ENCODE measurements at regions not wholly inside any gene's neighbourhood (a gene's known extent, or its start where the extent isn't known, plus 50 kb on each side); places are given as distances from the start of the nearest gene placed in this dataset.

DNA sequence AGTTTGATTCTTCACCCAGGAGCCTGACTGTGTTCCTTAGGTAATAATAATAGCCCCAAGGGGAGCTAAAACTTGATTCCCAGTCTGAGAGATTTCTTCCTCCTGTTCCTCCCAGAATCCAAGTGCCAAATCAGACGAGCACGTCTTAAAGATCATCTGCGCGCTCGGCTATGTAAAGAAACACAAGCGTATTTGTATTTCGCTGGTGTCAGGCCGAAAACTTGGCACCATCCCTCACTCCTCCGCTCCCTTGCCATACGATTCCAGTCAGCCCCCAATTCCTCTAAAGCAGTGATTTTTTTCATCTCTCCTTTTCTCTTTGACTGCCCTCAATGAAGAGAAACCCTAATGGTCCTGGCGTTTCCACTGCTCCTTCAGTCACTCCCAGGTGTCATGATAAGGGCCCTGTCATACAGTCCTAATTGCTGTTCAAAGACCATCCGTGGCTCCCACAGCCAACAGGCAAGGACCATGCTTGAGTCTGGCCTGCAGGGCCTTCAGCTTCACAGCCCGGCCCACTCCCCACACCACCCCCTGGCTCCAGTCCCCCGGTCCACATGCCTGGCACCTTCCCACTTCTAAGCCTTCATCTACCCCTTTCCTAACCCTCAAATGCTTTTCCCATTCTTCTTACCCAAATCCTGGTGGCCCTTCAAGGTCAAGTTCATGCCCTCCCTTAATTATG lies 130.8 kb upstream of the ID2 start:
- Mint-ChIP-seq H3K4me1 (no peaks in the 10 kb centered on the region), H3K4me3 (no peak overlapping the region), H3K27ac (peak overlapping the region in 2 of 3 experiments; percentile 15 to 21), H3K9me3 (peaks cover 4% of the 10 kb centered on the region), H3K27me3 (ENCODE audit: low read depth) (peaks cover 12% of the 10 kb centered on the region), H3K36me3 (ENCODE audit: low read depth) (no peaks in the 10 kb centered on the region)
- TF ChIP-seq, protein P1, sequence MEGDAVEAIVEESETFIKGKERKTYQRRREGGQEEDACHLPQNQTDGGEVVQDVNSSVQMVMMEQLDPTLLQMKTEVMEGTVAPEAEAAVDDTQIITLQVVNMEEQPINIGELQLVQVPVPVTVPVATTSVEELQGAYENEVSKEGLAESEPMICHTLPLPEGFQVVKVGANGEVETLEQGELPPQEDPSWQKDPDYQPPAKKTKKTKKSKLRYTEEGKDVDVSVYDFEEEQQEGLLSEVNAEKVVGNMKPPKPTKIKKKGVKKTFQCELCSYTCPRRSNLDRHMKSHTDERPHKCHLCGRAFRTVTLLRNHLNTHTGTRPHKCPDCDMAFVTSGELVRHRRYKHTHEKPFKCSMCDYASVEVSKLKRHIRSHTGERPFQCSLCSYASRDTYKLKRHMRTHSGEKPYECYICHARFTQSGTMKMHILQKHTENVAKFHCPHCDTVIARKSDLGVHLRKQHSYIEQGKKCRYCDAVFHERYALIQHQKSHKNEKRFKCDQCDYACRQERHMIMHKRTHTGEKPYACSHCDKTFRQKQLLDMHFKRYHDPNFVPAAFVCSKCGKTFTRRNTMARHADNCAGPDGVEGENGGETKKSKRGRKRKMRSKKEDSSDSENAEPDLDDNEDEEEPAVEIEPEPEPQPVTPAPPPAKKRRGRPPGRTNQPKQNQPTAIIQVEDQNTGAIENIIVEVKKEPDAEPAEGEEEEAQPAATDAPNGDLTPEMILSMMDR (IDR thresholded peaks at IDR 0.05; ENCODE audit: unreplicated experiment in 3 of 3), result no peak

DNA sequence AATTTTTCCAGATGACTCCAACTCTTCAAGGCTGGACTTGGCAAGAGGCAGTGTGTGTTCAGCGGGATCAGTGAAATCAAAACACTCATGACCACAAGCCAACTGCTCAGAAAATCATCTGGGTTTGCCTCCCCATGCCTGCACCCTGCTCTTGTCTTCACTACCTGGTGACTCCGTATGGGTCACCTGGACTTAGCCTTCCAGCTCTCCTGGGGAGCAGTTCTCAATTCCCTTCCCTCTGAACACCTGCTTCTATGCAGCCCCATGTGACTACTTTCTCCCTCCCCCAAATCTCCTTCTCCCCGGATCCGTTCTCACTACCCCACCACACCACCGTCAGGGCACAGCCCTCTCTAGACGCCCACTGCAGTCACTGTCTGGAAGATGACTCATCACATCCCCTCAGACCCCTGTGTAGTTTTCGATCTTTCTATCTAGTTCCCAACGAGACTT lies 130.2 kb upstream of the ID2 start:
- H3K36me3 Mint-ChIP-seq (ENCODE audit: low read depth), result no peaks in the 10 kb centered on the region
- no peaks in the 10 kb centered on the region for H3K4me1 Mint-ChIP-seq
- H3K4me3 Mint-ChIP-seq, result no peak overlapping the region
- peaks cover 7% of the 10 kb centered on the region for H3K9me3 Mint-ChIP-seq
- peaks cover 12% of the 10 kb centered on the region for H3K27me3 Mint-ChIP-seq (ENCODE audit: low read depth)
- TF ChIP-seq, protein P1 (IDR thresholded peaks at IDR 0.05; ENCODE audit: unreplicated experiment in 3 of 3), result no peak
- H3K27ac Mint-ChIP-seq, result peak overlapping the region in 2 of 3 experiments; percentile 1 to 15

DNA sequence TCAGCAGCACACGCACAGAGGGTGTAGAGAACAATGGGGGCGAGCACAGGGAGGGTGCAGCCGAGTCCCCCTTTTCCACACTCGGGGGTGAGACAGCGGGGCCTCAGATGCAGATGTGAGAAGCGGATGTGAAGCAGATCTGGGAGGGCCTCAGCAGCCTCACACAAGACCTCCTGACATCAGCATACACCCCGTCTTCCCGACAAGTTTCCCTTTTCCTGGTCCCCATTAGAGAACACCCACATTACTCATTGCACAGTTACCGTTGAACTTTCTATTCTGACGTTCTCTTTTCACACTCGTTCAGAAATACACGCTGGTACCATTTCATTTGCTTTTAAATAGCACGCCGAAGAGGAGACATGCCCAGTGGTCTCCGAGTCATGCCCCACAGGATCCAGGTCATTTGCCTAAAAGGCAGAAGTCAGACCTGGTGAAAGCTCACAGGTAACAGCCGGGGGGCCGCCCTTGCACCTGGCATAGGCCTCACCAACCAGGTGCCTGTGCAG lies 129.5 kb upstream of the ID2 start:
- no peaks in the 10 kb centered on the region for H3K36me3 Mint-ChIP-seq (ENCODE audit: low read depth)
- TF ChIP-seq, protein P1 (IDR thresholded peaks at IDR 0.05; ENCODE audit: unreplicated experiment in 3 of 3), result no peak

DNA sequence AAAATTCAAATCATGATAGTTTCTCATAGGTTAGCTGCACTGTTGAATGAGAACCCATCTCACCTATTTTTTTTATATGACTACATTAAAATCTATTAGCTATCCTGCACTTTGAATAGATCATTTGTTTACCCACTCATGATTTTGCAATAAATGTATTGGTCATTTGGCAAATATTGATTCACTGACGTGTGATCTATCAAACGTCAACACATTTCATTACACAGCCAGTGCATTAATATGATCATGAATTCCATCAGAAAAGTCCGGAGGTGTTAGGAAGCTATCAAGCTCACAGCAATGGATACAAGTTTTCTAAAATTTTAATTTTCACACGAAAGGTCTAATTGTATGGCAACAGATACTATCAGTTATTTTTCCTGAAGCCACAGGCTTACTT lies 128.2 kb upstream of the ID2 start:
- Mint-ChIP-seq H3K4me3 (no peak overlapping the region), H3K4me1 (no peaks in the 10 kb centered on the region), H3K27ac (no peak overlapping the region), H3K36me3 (ENCODE audit: low read depth) (peaks cover 6% of the 10 kb centered on the region), H3K9me3 (peaks cover 20% of the 10 kb centered on the region), H3K27me3 (ENCODE audit: low read depth) (peaks cover 12% of the 10 kb centered on the region)
- TF ChIP-seq, protein P1 (IDR thresholded peaks at IDR 0.05; ENCODE audit: unreplicated experiment in 3 of 3), result no peak

More for the DNA sequence above, 129.5 kb upstream of the ID2 start:
- Mint-ChIP-seq H3K4me3 (no peak overlapping the region), H3K27me3 (ENCODE audit: low read depth) (peaks cover 12% of the 10 kb centered on the region), H3K9me3 (peaks cover 10% of the 10 kb centered on the region), H3K27ac (no peak overlapping the region), H3K4me1 (no peaks in the 10 kb centered on the region)

DNA sequence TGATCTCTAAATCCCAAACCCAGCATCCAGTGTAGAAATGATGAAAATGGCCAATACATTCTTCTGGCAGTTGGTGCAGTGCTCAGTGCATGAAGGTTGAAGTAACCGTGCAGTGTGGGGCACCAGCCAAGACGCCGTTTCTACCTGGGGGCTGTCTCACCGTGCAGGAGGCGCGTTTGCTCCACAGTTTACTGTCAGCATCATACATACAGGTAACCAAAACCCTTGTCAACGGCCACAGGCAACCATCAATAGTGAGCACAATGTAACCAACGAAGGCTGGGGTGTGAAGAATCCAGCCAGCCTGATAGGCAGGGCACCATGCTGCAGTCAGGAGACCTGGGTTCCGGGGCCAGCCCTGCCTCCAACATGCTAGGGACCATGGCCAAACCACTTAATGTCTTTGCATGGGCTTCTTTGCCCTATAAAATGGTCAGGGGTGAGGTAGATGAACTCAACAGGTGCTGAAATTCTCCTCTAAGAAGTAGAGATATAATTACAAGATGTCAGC lies 127.5 kb upstream of the ID2 start:
- TF ChIP-seq, protein P1 (IDR thresholded peaks at IDR 0.05; ENCODE audit: unreplicated experiment in 3 of 3), result no peak
- Mint-ChIP-seq H3K4me3 (no peak overlapping the region), H3K27ac (no peak overlapping the region), H3K4me1 (no peaks in the 10 kb centered on the region), H3K9me3 (peaks cover 27% of the 10 kb centered on the region), H3K27me3 (ENCODE audit: low read depth) (peaks cover 7% of the 10 kb centered on the region), H3K36me3 (ENCODE audit: low read depth) (peaks cover 9% of the 10 kb centered on the region)

All from nephron (organoid).